OCI-LY3 (cell line): ENCODE measurements at regions not wholly inside any gene's neighbourhood (a gene's known extent, or its start where the extent isn't known, plus 50 kb on each side); places are given as distances from the start of the nearest gene placed in this dataset.

ENCODE experiments used
- CTCF ChIP-seq: fragments of 200-600, 300-600 bp; sonication (generic); IDR thresholded peaks from 2 replicates; pipeline ENCODE4 v1.5.1; 2014; ENCODE audit warnings: antibody characterized with exemption, low read length, low read depth
- EZH2phosphoT487 ChIP-seq: fragments of 200-600 bp; shearing (Covaris generic); IDR thresholded peaks from 2 replicates; pipeline ENCODE4 v1.6.1; 2018; ENCODE audit warnings: antibody characterized with exemption, mixed run types, low read depth

GRCh38 chr5:166166071-166166470, 2125.4 kb upstream of the WWC1 start:
- TF ChIP-seq CTCF: no peak
- TF ChIP-seq EZH2phosphoT487: no peak
